Panc1 (cell line): ENCODE measurements at regions not wholly inside any gene's neighbourhood (a gene's known extent, or its start where the extent isn't known, plus 50 kb on each side); places are given as distances from the start of the nearest gene placed in this dataset.

ENCODE experiments used
- ATAC-seq: fragments of 200-7000 bp; cut with Tn5 transposase; 2 replicates; pipeline ENCODE4 v1.9.1; 2020; ENCODE audit warnings: mild to moderate bottlenecking, moderate library complexity
- BruUV-seq: library from RNA; stranded (reverse); fragments of 400-500 nt; replicated peaks from 2 replicates; lab custom pipeline; 2021; lab: Mats Ljungman, UMichigan
- CTCF ChIA-PET: fragments of 300-600 bp; sonication (Branson Sonifier 250); formaldehyde crosslinking; loops from one replicate; lab custom pipeline; 2022; ENCODE audit warnings: antibody characterized with exemption; lab: Charles Lee
- POLR2A ChIA-PET: fragments of 300-600 bp; sonication (Branson Sonifier 250); formaldehyde crosslinking; loops from one replicate; lab custom pipeline; 2022; ENCODE audit warnings: antibody characterized with exemption; lab: Charles Lee
- DNase-seq: peaks from one replicate; pipeline ENCODE4 v3.0.0-alpha.2; 2010; ENCODE audit warnings: low read depth, low spot score
- H3K27ac ChIP-seq: 2 replicates; pipeline ENCODE4 v1.5.1; 2011; ENCODE audit warnings: mild to moderate bottlenecking, low read length, inconsistent platforms
- H3K27me3 ChIP-seq: fragments of 200-500 bp; sonication (Bioruptor generic); 2 replicates; pipeline ENCODE4 v1.6.0; 2014; ENCODE audit warnings: low read length, inconsistent platforms; ENCODE audit not compliant: control insufficient read depth, insufficient read depth
- H3K36me3 ChIP-seq: fragments of 200-500 bp; sonication (Bioruptor generic); 2 replicates; pipeline ENCODE4 v1.5.1; 2014; ENCODE audit warnings: inconsistent platforms, mild to moderate bottlenecking, low read length, moderate library complexity; ENCODE audit not compliant: control insufficient read depth, insufficient read depth
- H3K4me1 ChIP-seq: 2 replicates; pipeline ENCODE4 v1.5.1; 2011; ENCODE audit warnings: inconsistent platforms, mild to moderate bottlenecking, low read length, moderate library complexity; ENCODE audit not compliant: control insufficient read depth, insufficient read depth
- H3K4me3 ChIP-seq, 2 experiments: 2 replicates each; pipeline ENCODE4 v1.5.1; 2011 to 2012; ENCODE audit warnings: low read depth in 2 of 2, low read length in 2 of 2, mild to moderate bottlenecking in 2 of 2, inconsistent platforms in 1 of 2, moderate library complexity in 1 of 2
- H3K9me3 ChIP-seq: fragments of 200-500 bp; sonication (Bioruptor generic); 2 replicates; pipeline ENCODE4 v1.5.1; 2014; ENCODE audit warnings: low read depth, mild to moderate bottlenecking, inconsistent platforms, low read length, moderate library complexity; ENCODE audit not compliant: control insufficient read depth, insufficient read depth
- CTCF ChIP-seq: fragments of 450-650 bp; IDR thresholded peaks from 2 replicates; pipeline ENCODE4 v1.5.1; 2017; ENCODE audit warnings: mild to moderate bottlenecking
- POLR2AphosphoS5 ChIP-seq: IDR thresholded peaks from 2 replicates; pipeline ENCODE4 v1.6.1; 2012; ENCODE audit warnings: mild to moderate bottlenecking, low read depth, low read length, moderate library complexity
- REST ChIP-seq, 2 experiments: IDR thresholded peaks; 2 replicates each; pipeline ENCODE4 v1.6.1; 2011 to 2012; ENCODE audit warnings: low read depth in 2 of 2, control low read depth in 1 of 2, low read length in 1 of 2, mild to moderate bottlenecking in 1 of 2, moderate library complexity in 1 of 2; ENCODE audit not compliant: insufficient read depth in 1 of 2
- SIN3A ChIP-seq: IDR thresholded peaks from 2 replicates; pipeline ENCODE4 v1.6.1; 2012; ENCODE audit warnings: low read depth, mild to moderate bottlenecking, low read length, moderate library complexity, borderline replicate concordance; ENCODE audit not compliant: insufficient read depth
- TCF7L2 ChIP-seq: IDR thresholded peaks from 2 replicates; pipeline ENCODE4 v1.6.1; 2011; ENCODE audit warnings: mild to moderate bottlenecking, low read depth, low read length, inconsistent platforms
- in situ Hi-C: cut with HindIII; loops from 2 replicates; pipeline ENCODE4 v1.10.0; 2016; ENCODE audit warnings: low sequenced_read_pairs, low pct_unique_long_range_greater_than_20kb
- intact Hi-C: fragments of 100-400 bp; cut with micrococcal nuclease; formaldehyde crosslinking; loops from one replicate; pipeline ENCODE4 v1.10.0; 2022; ENCODE audit not compliant: unreplicated experiment

DNA sequence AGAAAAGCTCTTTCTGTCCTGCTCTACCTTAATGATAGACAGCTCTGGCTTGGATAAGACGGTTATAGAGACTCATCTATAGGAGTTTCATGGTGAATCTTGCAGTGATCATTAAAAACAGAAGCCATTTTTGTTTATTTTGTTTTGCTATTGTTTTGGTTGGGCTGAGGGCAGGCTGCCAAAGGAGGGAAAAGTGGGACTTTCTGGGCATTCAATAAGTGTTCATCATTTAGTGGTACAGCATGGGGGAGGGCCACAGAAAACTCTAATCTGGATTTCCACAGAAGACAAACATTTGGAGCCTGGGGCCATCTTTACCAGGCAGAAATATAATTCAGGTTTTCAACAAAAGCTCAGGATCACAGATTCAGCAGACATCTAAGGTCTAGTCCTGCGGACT lies 62.4 kb upstream of the EFEMP1 start:
- intact Hi-C loops (no loop called here), in situ Hi-C loops (no loop called here)
- Histone ChIP-seq H3K9me3 (no peaks in the 10 kb centered on the region), H3K4me1 (no peaks in the 10 kb centered on the region), H3K27ac (no peak overlapping the region), H3K27me3 (no peaks in the 10 kb centered on the region), H3K4me3 (no peak overlapping the region), H3K36me3 (no peaks in the 10 kb centered on the region)
- CTCF ChIA-PET: no interaction called here
- no peak for ATAC-seq
- POLR2A ChIA-PET: no interaction called here
- TF ChIP-seq POLR2AphosphoS5: no peak
- TF ChIP-seq TCF7L2: no peak
- TF ChIP-seq CTCF: no peak
- TF ChIP-seq REST (IDR thresholded peaks at IDR 0.05; ENCODE audit: insufficient read depth in 1 of 2, low read depth in 2 of 2, low read length in 1 of 2): no peak
- no peak for DNase-seq
- no TSS peak for BruUV-seq

DNA sequence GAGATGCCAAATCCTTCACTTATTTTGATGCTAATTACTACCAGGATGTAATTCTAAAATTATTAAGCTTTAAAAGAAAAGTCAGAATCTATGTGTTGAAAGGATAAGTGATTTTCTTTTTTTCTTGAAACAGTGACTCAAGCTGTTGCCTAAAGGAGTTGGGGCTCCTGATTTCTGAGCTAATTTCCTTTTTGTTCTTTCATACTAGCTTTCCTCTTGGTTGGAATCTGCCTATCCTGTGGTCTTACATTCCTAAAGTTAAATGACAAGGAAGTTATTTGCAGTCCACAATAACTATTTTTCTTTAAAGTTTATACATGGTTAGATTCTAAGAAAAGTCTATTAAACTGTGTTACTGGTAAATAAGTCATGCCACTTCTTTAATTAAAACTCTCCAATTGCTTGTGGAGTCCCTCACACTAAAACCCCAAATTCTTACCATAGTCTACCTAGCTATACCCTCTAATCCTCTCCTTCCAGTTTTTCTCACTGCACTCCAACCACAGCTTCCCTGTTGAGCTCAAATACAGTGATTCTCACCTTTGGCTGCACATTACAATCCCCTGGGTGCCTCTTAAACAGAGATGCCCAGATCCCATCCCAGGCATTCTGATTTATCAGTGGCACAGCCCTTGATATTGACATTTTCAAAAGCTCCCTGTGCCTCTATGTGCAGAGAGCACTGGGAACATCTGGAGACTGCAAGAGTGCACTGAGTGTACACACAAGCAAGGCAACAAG lies 63.3 kb upstream of the EFEMP1 start:
- no peak for DNase-seq
- H3K27me3 ChIP-seq: no peaks in the 10 kb centered on the region
- intact Hi-C loops (no loop called here), in situ Hi-C loops (no loop called here)
- H3K9me3 ChIP-seq: no peaks in the 10 kb centered on the region
- no peak overlapping the region for H3K27ac ChIP-seq
- CTCF ChIA-PET: no interaction called here
- no peak for ATAC-seq
- no TSS peak for BruUV-seq
- TF ChIP-seq CTCF (no peak), SIN3A (no peak), TCF7L2 (no peak), POLR2AphosphoS5 (no peak), REST (IDR thresholded peaks at IDR 0.05; ENCODE audit: insufficient read depth in 1 of 2, low read depth in 2 of 2, low read length in 1 of 2) (no peak)
- no peak overlapping the region for H3K4me3 ChIP-seq
- H3K4me1 ChIP-seq: no peaks in the 10 kb centered on the region
- POLR2A ChIA-PET: no interaction called here
- H3K36me3 ChIP-seq: no peaks in the 10 kb centered on the region
